Stimulated activated CD4-positive, alpha-beta T cell treated with anti-CD3 and anti-CD28 coated beads, Interleukin-1b, Interleukin-23, amount 100 ng/mL, for 1 hour (primary cell): ENCODE measurements at regions not wholly inside any gene's neighbourhood (a gene's known extent, or its start where the extent isn't known, plus 50 kb on each side); places are given as distances from the start of the nearest gene placed in this dataset.

Experiments
- DNase-seq, 2 donors: peaks; one replicate each; pipeline ENCODE4 v3.0.0-alpha.2; 2020; ENCODE audit warnings: low read depth in 2 of 2

DNA sequence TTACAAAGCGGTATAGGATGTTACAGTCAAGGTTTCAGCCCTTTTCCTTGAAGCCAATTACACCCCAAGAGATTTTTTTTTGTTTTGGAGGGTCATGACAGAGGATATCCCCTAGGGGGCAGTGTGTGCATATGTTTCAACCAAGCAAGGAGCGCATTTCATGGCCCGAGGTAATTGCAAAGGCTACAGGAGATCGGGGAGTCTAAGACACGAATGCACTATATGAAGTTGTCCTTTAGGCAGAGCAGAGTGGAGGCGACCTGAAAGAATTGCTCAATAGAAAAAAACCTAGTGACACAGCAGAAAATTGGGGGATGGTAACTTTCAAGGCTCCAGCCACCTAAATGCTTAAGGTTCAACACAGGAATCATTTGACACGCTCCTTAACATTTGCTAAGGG lies 219.8 kb upstream of the PARD3B start:
- peak; percentile 8 to 17 for DNase-seq

DNA sequence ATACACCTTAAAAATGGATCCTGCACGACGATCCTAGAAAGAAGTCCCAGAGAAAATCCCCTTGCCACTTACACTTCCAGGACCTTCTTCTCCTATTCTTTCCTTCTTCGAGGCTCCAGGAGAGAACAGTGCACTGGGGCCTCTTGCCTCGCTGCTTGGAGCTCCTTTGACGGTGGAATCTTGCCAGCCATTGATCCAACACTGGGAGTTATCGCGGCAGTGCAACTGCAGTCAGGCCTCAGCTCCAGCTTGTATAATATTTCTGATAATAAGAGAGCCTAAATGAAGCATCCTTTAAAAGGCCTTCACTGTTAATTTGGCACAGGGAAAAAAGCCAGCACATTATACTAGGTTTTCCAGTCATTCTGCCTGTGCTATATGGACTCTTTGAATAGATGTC lies 216.9 kb upstream of the PARD3B start:
- DNase-seq, result no peak

DNA sequence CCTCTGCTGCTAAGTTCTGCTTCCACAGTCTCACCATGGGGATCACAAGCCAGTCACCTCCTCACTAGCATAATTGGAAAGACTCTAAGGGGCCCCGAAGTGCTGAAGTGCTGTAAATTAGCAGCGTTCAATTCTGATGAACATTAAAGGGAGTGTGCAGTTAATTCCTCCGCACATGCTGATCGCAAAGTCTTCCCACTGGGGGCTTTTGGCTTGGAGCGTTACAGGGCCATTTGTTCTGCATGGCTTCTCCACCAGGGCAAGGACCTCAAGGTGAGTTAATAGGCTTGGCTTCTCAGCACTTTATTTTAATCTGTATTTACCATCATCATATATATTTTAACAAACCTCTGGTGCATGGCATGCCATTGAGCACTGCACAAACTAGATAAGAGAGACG lies 216.3 kb upstream of the PARD3B start:
- DNase-seq, result no peak

- DNase-seq, result no peak
Observed at GRCh38 chr2:204329532-204329931, 215.7 kb upstream of the PARD3B start.

- no peak for DNase-seq
Observed at GRCh38 chr2:204331180-204331579, 214.1 kb upstream of the PARD3B start.

GRCh38 chr2:204331988-204332387 lies 213.3 kb upstream of the PARD3B start:
- no peak for DNase-seq

GRCh38 chr2:204332706-204333105 lies 212.6 kb upstream of the PARD3B start:
- no peak for DNase-seq

- no peak for DNase-seq
Observed at GRCh38 chr2:204333861-204334260, 211.4 kb upstream of the PARD3B start.

DNA sequence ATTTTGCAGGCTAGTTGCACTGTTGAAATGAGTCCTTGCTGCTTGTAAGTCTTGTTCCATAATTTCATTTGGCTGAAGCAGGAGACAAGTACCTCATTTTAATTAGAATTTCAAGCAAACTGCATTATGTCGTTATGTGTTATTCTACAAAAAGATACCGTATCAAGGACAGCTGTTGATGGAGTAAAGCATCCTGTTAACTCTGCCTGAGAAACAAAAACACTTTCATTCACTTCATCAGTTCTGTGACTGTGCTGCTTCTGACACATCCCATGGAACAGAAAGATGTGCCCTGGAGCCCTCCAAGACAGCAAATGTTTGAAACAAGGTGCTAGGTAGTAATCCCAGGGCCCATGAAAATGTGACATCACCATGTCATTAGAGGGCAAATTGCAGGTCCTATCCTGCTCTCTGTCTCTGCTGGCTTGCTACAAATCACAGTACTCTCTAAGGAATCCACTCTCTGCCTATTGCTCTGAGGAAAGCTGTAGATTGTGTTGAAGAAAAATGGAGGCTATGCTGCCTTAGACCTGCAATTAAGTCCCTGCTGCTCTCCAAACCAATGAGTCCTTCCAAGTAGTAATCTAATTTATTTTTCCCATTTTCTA lies 209.7 kb upstream of the PARD3B start:
- DNase-seq, result no peak

GRCh38 chr2:204336153-204336744 lies 209.0 kb upstream of the PARD3B start:
- DNase-seq, result no peak

GRCh38 chr2:204337638-204338037 lies 207.6 kb upstream of the PARD3B start:
- no peak for DNase-seq

- no peak for DNase-seq
Observed at GRCh38 chr2:204339212-204339715, 206.0 kb upstream of the PARD3B start.

DNA sequence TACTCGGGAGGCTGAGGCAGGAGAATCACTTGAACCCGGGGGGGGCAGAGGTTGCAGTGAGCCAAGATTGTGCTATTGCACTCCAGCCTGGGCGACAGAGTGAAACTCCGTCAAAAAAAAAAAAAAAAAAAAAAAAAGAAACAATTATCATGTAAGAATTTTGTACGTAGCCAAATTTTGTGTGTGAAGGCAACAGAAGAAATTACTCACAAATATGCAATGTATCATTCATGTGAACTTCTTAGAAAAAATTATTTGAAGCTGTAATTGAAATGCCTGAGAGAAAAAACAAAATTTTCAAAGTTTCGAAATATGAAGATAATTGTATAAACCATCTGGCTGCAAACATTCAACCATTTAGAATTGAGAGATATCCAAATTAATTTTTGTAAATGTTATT lies 204.8 kb upstream of the PARD3B start:
- DNase-seq, result no peak

DNA sequence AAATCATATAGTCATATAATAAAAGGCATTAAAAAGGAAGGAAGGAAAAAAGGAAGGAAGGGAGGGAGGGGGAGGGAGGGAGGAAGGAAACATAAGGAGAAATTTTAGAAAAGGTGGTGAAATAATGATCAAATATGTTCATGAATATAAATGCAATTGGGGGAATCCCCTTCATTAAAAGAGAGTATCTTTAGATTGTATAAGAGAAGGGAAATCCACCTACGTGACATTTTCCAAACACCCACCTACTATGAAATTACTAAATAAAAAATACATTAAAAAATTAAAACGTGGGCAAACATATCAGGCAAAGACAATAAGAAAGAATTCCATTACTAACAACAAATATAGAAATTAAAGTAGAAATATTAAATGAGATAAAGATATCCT lies 203.4 kb upstream of the PARD3B start:
- no peak for DNase-seq

DNA sequence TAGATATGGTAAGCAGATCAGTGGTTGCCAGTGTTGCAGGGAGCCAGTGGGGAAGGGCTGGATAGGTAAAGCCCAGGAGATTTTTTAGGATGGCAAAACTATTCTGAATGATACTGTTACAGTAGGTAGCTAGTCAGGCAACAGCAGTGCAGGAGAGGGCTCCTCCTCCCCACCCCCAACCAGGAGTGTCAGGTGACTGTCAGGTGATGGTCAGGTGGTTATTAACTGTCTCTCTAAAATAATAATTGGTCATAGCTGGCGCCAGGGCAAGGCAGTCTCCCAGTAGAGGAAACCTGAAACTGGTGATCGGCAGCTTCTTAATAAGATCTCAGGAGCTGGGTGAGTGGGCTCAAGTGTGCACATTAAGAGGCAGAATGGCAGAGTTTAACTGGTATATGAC lies 201.6 kb upstream of the PARD3B start:
- DNase-seq, result no peak

DNA sequence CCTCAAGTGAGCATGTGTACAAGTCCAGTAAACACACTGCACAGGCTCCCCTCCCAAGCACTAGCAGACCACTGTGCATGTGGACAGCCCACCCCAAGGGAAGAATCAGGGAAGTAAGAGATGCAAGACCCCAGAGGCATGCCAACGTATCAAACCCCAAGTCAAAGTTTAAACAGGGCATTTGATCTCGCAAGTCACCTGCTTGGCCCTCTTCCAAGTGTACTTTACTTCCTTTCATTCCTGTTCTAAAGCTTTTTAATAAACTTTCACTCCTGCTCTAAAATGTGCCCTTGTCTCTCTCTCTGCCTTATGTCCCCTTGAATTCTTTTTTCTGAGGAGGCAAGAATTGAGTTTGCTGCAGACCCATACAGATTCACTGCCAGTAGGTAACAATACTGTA lies 201.2 kb upstream of the PARD3B start:
- DNase-seq, result no peak

- DNase-seq, result no peak
Observed at GRCh38 chr2:204346906-204347305, 198.4 kb upstream of the PARD3B start.

DNA sequence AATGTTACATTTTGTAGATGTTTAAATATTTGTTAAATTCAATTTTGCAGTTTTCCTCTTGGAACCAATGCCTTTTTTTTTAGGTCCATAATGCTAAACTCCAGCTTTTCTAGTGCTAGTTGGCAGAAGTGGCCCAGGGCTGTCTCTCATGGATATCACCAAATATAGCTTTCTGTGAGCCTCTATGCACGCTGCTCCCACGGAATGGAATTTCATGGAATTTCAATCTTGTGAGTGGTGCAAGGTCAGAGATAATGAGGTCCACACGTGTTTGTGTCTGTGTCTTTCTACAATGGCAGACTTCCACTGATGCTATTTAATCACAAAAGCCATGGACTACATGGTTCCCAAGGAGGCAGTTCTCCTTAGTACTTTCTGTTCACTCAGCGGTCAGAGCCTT lies 191.5 kb upstream of the PARD3B start:
- DNase-seq, result no peak

- DNase-seq, result no peak
Observed at GRCh38 chr2:204354442-204354856, 190.8 kb upstream of the PARD3B start.

GRCh38 chr2:204355688-204356087 lies 189.6 kb upstream of the PARD3B start:
- DNase-seq, result no peak

- no peak for DNase-seq
Observed at GRCh38 chr2:204356151-204356641, 189.1 kb upstream of the PARD3B start.

GRCh38 chr2:204357286-204357685 lies 188.0 kb upstream of the PARD3B start:
- no peak for DNase-seq

GRCh38 chr2:204359076-204359475 lies 186.2 kb upstream of the PARD3B start:
- no peak for DNase-seq
